Type B pancreatic cell (in vitro differentiated cells): ENCODE measurements at regions not wholly inside any gene's neighbourhood (a gene's known extent, or its start where the extent isn't known, plus 50 kb on each side); places are given as distances from the start of the nearest gene placed in this dataset.
A peak's percentile ranks its signal among the peaks of the same experiment; 100 is the strongest.

Experiments used
- DNase-seq: peaks from one replicate; pipeline ENCODE4 v3.0.0; 2021; ENCODE audit warnings: mixed read lengths; ENCODE audit not compliant: unreplicated experiment; ENCODE audit errors: extremely low spot score
- H3K27ac Mint-ChIP-seq: 2 replicates; pipeline ENCODE4 v1.8.0; 2021; ENCODE audit warnings: mild to moderate bottlenecking, mixed read lengths
- H3K27me3 Mint-ChIP-seq: 2 replicates; pipeline ENCODE4 v1.8.0; 2021; ENCODE audit warnings: mixed read lengths
- H3K36me3 Mint-ChIP-seq: 2 replicates; pipeline ENCODE4 v1.8.0; 2021; ENCODE audit warnings: mixed read lengths
- H3K4me1 Mint-ChIP-seq: one replicate; pipeline ENCODE4 v1.8.0; 2021; ENCODE audit warnings: mixed read lengths; ENCODE audit not compliant: unreplicated experiment
- H3K4me3 Mint-ChIP-seq: 2 replicates; pipeline ENCODE4 v1.8.0; 2021; ENCODE audit warnings: mild to moderate bottlenecking, mixed read lengths
- H3K9me3 Mint-ChIP-seq: 2 replicates; pipeline ENCODE4 v1.8.0; 2021; ENCODE audit warnings: mixed read lengths
- CTCF ChIP-seq: fragments of 200-600 bp; sonication (generic); conservative IDR thresholded peaks from 2 replicates; pipeline ENCODE4 v1.5.0; 2021; ENCODE audit warnings: antibody characterized with exemption, mild to moderate bottlenecking

- no peak overlapping the region for H3K27ac Mint-ChIP-seq
- no peaks in the 10 kb centered on the region for H3K36me3 Mint-ChIP-seq
- peaks cover 6% of the 10 kb centered on the region for H3K4me1 Mint-ChIP-seq
- no peak for TF ChIP-seq CTCF
- H3K4me3 Mint-ChIP-seq, result no peak overlapping the region
- no peak for DNase-seq
- H3K27me3 Mint-ChIP-seq, result peaks cover 43% of the 10 kb centered on the region
- H3K9me3 Mint-ChIP-seq, result no peaks in the 10 kb centered on the region
Measured at GRCh38 chr7:20509892-20510572, 105.4 kb upstream of the ABCB5 start.

- H3K9me3 Mint-ChIP-seq, result no peaks in the 10 kb centered on the region
- DNase-seq, result no peak
- no peaks in the 10 kb centered on the region for H3K36me3 Mint-ChIP-seq
- no peak overlapping the region for H3K4me3 Mint-ChIP-seq
- peaks cover 6% of the 10 kb centered on the region for H3K4me1 Mint-ChIP-seq
- no peak for TF ChIP-seq CTCF
- peaks cover 45% of the 10 kb centered on the region for H3K27me3 Mint-ChIP-seq
- H3K27ac Mint-ChIP-seq, result no peak overlapping the region
Measured at GRCh38 chr7:20510573-20510900, 104.9 kb upstream of the ABCB5 start.

- H3K4me3 Mint-ChIP-seq, result no peak overlapping the region
- DNase-seq, result no peak
- H3K4me1 Mint-ChIP-seq, result peaks cover 6% of the 10 kb centered on the region
- H3K27me3 Mint-ChIP-seq, result peaks cover 37% of the 10 kb centered on the region
- no peaks in the 10 kb centered on the region for H3K9me3 Mint-ChIP-seq
- no peak for TF ChIP-seq CTCF
- no peak overlapping the region for H3K27ac Mint-ChIP-seq
- H3K36me3 Mint-ChIP-seq, result no peaks in the 10 kb centered on the region
Measured at GRCh38 chr7:20513341-20513740, 102.1 kb upstream of the ABCB5 start.

GRCh38 chr7:20513897-20514296 lies 101.6 kb upstream of the ABCB5 start:
- TF ChIP-seq CTCF, result no peak
- no peak for DNase-seq
- Mint-ChIP-seq H3K4me1 (peaks cover 6% of the 10 kb centered on the region), H3K36me3 (no peaks in the 10 kb centered on the region), H3K9me3 (no peaks in the 10 kb centered on the region), H3K27me3 (peaks cover 31% of the 10 kb centered on the region), H3K27ac (no peak overlapping the region), H3K4me3 (no peak overlapping the region)

- TF ChIP-seq CTCF, result no peak
- DNase-seq, result no peak
- Mint-ChIP-seq H3K9me3 (no peaks in the 10 kb centered on the region), H3K4me3 (peak overlapping the region; percentile 42), H3K27me3 (peaks cover 27% of the 10 kb centered on the region), H3K4me1 (peaks cover 6% of the 10 kb centered on the region), H3K36me3 (no peaks in the 10 kb centered on the region), H3K27ac (no peak overlapping the region)
Measured at GRCh38 chr7:20514364-20514763, 101.1 kb upstream of the ABCB5 start.

- Mint-ChIP-seq H3K27ac (no peak overlapping the region), H3K9me3 (no peaks in the 10 kb centered on the region), H3K27me3 (peaks cover 4% of the 10 kb centered on the region), H3K36me3 (no peaks in the 10 kb centered on the region), H3K4me3 (no peak overlapping the region), H3K4me1 (no peaks in the 10 kb centered on the region)
- no peak for TF ChIP-seq CTCF
- no peak for DNase-seq
Measured at GRCh38 chr7:20519645-20520044, 95.8 kb upstream of the ABCB5 start.
